ENCODE measurements at regions not wholly inside any gene's neighbourhood (a gene's known extent, or its start where the extent isn't known, plus 50 kb on each side); places are given as distances from the start of the nearest gene placed in this dataset.
A peak's percentile ranks its signal among the peaks of the same experiment; 100 is the strongest.

DNA sequence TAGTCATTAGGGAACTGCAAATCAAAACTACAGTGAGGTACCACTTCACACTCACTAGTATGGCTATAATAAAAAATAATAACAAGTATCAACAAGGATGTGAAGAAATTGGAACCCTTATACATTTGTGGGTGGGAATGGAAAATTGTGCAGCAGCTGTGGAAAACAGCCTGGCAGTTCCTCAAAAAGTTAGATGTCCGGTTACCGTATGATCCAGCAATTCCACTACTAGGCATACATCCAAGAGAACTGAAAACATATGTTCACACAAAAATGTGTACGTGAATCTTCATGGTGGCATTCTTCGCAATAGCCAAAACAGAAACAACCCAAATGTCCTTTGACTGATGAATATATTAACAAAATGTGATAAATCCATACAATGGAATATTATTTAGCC is 187.9 kb upstream of the LYSMD4 start:
- peak; percentile 73 to 91 (median 81) for DNase-seq

DNA sequence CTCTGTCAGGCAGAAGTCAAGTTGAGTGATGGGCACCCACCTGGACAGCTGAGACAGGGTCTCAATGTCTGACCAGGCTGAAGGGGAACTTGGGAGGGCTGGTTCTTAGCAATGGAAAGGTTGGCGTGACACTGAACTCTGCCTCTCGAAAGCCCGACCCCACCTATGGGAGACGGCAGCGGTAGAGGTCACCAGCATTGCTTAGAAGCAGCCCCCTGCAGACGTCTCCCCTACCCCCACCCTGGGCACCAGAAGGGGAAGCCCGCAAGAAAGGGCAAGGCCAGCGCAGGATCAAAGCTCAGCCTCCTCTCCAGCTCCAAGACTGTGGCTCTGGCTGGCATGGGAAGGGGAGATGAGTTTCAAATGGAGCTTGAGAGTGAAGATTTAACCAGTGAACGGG is 184.8 kb upstream of the LYSMD4 start:
- DNase-seq = no peak

DNA sequence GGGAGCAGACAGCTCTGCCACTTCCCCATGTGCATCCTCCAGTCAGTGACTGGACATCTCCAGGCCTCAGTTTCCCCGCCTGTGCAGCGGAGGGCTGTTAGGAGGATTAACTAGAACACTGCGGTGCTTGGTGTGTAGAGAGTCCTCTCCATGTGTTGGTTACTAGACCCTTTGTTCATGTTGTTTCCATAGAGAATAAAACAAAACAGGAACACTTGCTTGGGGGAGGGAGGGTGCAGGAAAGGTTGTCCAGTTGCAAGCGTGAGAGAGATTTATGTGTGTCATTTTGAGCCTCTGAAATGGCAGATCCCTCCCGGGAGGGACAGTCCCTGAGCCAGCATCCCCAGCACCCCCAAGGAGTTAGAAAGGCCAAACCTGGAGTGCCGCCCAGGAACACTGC is 184.0 kb upstream of the LYSMD4 start:
- DNase-seq = peak in 1 of 3 donors; percentile 49

DNA sequence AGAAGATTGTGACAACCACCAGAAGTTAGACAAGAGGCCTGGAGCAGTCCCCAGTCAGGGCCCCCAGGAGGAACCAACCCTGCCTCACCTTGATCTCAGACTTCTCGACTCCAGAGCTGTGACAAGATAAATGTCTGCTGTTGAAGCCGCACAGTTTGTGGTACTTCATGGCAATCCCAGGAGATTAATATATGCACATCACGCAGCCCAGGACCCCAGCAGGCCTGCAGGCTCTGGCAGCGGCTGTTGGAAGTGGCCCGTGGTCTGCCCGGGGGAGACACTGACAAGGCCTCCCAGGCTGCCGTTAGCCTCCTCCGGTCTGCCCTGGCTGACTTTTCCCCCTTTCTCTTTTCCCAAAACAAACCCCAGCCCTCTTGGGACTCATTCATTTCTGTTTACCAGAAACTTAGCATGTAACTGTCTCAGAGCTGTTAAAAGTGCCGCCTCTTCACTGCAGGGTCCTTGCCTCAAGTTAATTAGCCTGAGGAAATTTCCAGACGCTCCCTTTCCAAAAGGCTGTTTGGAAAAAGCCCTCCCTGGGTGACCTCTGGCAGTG is 183.5 kb upstream of the LYSMD4 start:
- DNase-seq = no peak

DNA sequence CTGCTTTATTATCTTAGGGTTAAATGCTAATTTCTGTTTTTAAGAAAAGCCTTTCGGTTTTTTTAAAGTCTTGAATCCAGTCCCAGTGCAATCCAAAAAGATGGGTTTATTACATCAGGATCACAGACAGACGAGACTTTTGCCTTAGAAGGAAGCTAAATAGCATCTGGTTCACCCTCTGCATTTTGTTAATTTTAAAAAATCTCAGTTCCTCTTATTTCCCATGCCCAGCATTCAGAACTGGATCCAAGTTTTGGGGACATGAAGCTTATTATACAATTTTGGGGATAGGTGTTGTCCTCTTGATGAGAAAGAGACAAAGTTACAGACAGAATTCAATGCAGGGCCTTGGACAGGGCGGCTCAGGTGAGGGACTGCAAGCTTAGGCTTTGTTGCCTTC is 181.5 kb upstream of the LYSMD4 start:
- DNase-seq = no peak

DNA sequence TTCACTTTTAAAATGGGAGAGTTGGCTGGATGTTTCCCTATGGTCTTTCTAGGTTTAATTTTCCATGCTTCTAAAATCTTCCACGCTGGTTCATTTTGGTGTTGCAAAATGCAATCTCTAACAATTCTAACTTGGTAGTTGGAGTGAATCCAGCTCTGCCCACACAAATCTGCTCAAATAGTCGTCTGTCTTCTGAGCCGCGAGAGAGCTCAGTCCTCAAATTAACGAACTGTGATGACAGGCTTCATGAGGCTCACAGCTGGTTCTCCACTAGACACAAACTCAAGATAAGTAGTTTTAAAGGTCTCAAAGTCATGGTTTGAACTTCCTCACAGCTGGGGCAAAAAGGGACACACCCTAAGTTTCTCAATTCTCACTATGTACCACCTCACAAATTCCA is 178.6 kb upstream of the LYSMD4 start:
- no peak for DNase-seq

DNA sequence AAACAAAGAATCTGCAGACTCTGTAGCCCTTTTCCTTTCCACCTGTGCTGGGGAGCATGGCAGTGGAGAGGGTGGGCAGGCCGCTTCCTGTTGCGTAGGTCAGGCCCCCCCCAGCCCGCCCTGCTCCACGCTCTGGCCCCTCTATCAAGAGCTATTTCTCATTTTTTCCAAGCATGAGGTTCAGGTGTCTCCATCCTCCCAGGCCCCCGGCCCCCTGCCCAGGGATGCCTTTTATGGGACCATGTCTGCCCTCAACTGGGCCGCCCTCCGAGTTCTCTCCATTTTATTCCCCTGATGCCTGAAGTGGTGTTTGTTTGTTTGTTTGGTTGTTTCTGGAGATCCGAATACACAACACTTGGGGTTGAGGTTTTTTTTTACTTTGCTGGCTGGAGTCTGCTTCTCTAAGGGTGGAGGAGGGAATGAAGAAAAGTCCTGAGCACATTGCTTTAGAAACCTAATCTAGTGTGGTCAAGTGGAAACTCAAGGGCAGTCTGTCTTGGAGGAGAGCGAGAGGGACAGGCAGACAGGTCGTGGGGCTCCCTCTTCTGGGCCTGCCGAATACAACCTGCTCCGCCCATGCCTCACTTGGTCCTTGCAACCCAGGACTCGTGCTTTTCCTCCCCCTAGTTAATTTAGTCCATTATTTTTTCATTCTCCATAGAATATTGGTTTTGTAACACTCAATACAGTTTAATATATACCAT is 176.5 kb upstream of the LYSMD4 start:
- no peak for DNase-seq

DNA sequence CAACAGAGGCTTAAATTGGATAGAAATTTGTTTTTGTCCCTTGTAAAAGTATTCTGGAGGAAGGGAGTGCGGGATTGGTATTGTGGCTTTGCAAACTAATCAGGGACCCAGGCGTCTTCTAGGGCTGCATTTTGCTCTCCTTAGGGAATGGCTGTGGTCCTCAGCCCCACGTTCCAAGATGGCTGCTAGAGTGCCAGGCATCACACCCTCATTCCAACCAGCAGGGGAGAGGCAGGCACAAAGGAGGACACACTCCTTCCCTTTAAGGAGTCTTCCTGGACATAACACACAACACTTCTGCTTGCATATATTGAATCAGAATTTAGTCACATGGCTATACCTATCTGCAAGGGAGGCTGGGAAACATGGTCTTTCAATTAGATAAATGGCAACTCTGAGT is 174.5 kb upstream of the LYSMD4 start:
- DNase-seq = no peak

DNA sequence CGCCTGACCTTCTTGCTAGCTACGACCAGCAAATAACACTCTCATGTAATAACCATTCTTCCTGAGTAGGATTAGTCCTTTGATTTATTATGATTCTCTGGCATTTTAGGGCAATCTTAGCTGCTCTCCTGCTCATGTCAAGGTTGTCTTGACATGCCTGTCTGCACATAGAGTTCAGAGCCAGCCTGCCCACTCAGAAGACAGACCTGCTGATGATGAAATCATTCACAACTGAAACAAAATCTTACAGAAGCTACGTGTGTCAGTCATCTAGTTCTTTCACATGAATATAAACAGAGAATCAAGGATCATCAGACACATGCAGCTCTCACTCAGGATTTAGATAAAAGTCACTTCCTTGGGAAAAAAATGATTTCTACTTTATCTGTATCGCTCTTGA is 173.6 kb upstream of the LYSMD4 start:
- no peak for DNase-seq

DNA sequence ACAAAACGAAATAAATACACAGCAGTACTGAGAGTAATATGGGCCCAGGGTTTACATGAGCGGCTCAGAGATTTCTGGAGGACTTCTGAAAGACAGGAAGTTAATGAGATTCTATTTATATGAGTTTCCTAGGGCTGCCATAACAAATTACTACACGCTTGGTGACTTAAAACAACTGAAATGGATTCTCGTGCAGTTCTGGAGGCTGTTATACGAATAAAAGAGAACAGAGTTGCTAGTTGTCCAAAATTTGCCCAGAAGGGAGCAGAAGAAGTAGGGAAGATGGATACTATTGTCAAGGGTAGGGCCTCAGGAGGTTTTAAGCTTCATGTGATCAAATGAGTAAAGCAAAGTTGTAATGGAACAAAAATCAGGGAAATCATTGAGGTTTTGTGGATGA is 173.1 kb upstream of the LYSMD4 start:
- no peak for DNase-seq

DNA sequence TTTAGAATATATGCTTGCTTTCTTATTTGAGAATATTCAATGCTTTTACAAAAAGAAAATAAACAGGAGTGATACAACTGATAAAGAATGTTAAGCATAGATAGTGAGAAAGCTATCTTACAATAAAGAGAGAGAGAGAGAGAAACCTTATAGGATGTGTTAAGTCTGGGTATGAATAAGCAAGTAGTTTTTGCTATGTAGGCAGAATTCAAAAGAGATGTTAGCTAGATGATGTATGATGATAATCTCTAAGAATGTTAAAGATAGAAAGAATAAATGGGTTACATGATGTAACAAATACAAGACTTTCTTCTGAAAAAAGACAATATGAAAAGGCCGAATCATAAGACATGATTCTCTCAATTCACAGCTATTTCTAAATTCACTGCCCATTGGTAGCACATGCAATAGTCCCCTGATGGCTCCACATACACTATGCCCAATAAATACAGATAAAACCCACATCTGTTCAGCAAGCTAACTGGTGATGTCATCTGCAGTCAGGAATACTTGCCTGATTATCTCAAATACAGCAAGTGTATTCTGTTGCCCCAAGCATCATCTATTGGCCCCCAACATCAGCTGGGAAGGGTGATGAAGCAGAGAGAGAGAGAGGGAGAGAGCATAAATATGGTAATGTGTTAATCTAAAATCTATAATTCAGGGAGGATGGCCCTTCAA is 169.2 kb upstream of the LYSMD4 start:
- no peak for DNase-seq

DNA sequence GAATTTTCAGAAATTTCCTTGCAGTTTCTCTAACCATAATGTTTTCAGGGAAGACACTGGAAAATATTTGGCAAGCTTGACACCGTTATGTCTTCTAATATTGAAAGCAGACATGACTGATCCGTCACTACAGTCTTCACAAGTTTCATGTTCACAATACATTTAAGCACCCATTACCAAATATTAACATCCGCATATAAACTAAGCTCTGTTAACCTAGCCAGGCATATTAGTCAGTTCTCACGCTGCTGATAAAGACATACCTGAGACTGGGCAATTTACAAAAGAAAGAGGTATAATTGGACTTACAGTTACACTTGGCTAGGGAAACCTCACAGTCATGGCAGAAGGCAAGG is 162.7 kb upstream of the LYSMD4 start:
- no peak for DNase-seq

DNA sequence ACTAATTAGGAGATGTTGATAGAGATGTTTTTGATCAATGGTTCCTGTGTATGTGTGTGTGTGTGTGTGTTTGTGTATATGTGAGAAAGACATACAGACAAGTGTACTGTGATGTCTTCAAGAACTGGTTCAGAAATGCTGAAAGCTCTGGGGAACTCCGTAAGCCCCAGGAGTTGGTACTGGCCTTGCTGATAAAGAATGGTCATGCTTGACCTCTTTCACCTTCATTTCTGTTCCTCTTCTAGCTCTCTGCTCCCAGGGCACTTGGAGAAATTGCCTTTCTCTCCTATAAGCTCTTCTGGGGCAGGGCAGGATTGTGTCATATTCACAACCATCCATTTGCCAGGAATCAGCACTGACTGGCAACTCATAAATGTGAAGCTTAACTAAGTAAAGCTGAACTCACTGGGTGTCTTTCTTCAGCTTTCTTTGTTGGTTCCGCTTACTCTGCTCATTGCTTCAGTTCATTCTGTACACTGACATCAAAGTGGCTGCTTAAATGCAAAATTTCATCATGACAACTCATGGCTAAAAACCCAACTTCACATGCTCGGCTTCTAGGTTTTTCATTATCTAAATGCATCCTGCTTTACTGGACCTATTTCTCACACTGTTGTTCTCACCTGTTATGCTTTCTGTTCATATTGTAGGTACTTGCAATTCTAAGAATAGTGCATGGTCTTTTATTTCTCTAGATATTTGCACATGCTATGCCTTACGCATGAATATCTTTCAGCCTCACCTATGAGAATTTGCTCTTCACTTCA is 162.1 kb upstream of the LYSMD4 start:
- no peak for DNase-seq

DNA sequence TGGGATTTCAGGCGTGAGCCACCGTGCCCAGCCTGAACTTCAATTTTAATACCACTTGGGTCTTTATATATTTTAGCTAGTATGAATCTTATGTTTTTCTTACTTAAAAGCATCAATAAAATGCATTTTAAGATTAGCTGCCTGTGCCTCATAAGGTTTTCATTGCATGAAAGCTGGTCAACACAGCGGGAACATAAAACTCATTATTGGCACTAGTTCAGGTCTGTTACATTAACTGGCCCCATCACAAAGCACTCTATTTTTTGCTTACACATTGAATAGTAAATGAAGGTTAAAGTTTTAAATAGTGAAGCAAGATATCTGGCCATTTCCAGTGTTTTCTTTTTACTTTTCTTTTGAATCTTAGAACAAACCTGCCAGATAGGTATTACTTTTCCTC is 145.6 kb upstream of the LYSMD4 start:
- no peak for DNase-seq

DNA sequence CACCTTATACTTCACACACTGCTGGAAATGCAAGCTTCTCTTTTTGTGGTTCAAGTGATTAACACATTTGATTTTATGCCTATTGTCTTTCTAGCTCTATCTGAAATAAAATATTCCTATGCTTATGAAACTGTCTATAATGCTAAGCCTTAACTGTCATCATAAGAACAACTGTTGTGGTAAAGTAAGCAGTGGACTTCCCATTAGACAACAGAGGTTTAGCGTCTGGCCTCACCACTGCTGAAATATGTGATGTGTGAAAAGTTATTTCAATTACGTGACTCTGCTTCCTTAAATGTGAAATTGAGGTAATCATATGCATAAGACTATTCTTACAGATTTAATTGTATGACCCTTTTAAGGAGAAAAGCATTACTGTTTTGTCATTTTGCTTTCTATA is 140.2 kb upstream of the LYSMD4 start:
- no peak for DNase-seq

DNA sequence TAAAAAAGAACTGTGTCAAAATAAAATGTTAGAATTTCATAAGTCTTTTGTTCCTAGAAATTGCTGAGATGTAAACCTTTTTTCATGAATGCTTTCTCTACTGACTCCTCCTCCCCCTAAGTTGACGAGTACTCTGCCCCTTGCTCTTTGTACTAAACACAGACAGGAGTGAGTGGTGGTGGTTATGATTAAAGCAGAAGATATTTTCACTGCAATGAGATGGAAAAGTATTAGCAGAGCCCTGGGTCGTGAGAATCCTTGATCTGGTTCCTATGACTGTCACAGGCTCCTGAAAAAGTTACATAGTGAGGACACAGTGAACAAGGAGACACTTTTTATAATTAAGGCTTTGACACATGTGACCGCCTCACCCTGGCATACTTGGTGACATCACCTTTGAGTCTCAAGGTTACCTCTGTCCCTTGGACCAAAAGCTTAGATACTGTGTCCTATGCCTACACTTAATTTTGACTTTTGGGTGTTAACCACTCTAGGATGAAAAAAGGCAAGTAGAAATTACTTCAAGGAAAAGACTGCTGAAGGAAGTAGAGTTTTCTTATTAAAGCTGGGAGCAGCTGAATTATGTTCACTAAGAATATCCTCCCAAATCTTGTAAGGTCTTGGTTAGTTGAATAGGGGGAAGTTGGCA is 130.4 kb upstream of the LYSMD4 start:
- DNase-seq = no peak

DNA sequence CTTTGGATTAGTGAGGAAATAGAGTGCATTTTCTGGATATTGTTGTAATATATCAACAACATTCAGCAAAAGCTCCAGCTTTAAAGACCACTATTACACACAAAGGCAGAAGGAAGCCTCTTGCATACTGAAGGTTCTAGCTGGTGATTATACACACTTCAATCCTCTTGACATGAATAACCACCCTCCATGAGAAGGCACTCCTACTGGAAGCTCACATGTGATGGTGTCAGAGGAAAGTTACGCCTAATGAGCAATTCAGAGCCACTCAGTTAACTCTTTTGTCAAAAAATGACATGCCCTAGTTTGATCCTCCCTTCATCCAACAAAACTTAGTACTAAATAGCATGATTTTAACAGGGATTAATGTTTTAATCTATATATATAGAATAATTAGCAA is 124.6 kb upstream of the LYSMD4 start:
- DNase-seq = no peak

DNA sequence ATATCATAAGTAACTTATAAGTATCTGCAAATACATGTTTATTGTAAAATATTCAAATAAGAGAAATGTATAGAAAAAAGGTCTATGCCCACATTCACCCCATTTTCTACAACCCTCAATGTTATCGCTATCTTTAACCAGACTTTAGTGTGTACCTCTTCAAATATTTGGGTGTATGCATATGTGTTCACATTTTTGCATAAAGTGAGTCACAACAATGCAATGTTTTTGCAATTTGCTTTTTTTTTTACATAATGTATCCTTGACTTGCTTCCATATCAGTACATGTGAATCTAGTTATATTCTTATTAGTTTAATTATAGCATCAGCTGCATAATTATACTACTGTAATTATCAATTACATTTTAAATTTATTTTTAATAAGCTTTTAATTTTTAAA is 117.3 kb upstream of the LYSMD4 start:
- no peak for DNase-seq

DNA sequence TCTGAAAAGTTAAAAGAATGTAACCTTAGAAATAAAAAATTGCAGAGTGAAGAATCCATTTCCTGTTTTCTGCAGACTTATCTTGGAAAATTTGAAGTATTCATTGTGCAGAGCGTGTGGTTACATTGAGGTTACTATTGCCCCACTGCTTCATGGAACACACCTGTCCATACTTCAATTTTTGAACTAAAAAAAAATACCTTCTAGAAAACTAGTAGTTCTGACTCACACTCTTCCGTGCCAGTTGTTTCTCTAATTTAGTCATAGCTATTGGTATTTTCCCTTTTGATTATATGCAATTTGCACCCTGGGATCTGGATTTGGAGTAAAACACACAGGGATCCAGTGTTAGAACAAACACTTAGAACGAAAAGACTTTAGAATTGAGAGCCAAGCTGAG is 111.8 kb upstream of the LYSMD4 start:
- no peak for DNase-seq

DNA sequence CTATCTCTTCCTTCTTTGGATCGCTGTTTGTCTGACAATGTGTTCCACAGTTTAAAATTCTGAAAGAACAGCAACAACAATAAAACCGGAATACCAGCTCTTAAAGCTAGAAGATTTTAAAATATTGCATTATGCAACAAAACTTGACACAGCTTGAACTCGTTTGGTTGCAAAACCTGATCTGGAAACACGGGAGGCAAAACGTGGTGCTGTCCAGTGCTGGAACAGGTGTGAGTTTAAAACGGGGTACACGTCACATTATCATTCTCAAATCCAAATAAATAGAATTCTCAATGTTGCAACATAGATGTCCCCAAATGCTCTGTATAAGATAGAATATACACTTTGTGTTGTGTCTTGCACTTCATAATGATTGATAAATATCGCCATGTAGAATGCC is 110.9 kb upstream of the LYSMD4 start:
- DNase-seq = no peak

DNA sequence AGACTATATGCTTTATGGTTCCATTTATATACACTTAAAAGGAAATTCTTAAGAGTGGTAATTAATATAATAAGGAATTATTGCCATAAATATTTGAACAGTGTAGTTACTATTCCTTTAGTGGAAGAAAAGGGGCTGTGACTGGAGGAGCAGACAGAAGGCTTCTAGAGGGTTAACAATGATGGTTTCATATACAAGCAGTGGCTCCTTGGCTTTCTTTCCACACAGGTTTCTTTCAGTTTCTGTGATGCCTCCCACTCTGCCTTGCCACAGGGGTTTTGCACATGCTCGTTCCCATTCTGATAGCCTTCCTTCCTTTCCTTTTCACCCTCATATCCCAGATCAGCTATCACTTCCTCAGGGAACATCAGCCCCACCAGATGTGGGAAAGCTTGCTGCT is 108.8 kb upstream of the LYSMD4 start:
- DNase-seq = no peak

DNA sequence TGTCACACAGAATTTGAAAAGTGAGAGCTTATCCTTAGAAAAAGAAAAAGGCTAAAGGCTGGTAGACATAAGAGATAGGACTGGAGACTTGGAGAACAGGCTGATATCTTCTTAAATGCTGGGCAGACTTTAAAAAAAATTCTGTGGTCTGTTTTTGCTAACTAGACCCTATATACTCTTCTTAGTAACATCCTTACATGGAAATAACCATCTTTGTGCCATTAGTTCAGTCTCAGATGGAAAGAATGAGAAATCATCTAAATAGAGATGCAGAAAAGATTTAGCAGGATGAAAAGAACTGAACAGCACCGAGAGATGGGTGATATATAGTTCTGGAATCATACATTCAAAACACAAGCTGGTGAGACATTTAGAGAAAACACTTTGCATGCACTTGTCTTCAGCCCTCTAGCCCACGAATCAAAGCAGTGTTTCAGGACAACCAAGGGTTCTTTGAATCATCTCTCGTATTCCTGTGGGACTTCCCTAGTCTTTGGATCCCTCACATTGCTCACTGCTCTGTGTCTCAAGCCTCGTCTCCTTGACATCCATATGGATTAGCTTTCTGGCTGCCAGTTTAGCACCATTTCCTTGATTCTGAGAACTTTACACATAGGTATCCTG is 93.0 kb upstream of the LYSMD4 start:
- no peak for DNase-seq

Data from muscle of back (tissue), 3 donors.